HG02970 (cell line): ENCODE measurements at regions not wholly inside any gene's neighbourhood (a gene's known extent, or its start where the extent isn't known, plus 50 kb on each side); places are given as distances from the start of the nearest gene placed in this dataset.
A peak's percentile ranks its signal among the peaks of the same experiment; 100 is the strongest.
"Not testable (repeated sequence)": the region's sequence is repeated elsewhere in the genome, so short reads cannot be mapped to it uniquely, and the experiment has no call there.

Source experiments
- ATAC-seq: cut with Tn5 transposase; IDR thresholded peaks from one replicate; pipeline ENCODE4 v1.9.1; 2021; ENCODE audit warnings: mild to moderate bottlenecking, moderate library complexity, moderate number of reproducible peaks; ENCODE audit not compliant: unreplicated experiment, low FRiP score

- not testable (repeated sequence) for ATAC-seq
Observed at GRCh38 chr16:46388939-46389491, 232.2 kb downstream of the SHCBP1 start.

- not testable (repeated sequence) for ATAC-seq
Observed at GRCh38 chr16:46388354-46388753, 232.8 kb downstream of the SHCBP1 start.

GRCh38 chr16:46387720-46388119 is 233.5 kb downstream of the SHCBP1 start:
- ATAC-seq = not testable (repeated sequence)

- peak; percentile 10 for ATAC-seq
Observed at GRCh38 chr16:46386805-46387620, 234.2 kb downstream of the SHCBP1 start.

- not testable (repeated sequence) for ATAC-seq
Observed at GRCh38 chr16:46386110-46386771, 234.9 kb downstream of the SHCBP1 start.

GRCh38 chr16:46384285-46385061 is 236.7 kb downstream of the SHCBP1 start:
- not testable (repeated sequence) for ATAC-seq

- ATAC-seq = not testable (repeated sequence)
Observed at GRCh38 chr16:46383581-46383980, 237.6 kb downstream of the SHCBP1 start.

GRCh38 chr16:46382791-46383541 is 238.2 kb downstream of the SHCBP1 start:
- ATAC-seq = not testable (repeated sequence)

- not testable (repeated sequence) for ATAC-seq
Observed at GRCh38 chr16:46382079-46382478, 239.1 kb downstream of the SHCBP1 start.

GRCh38 chr16:46381344-46381743 is 239.8 kb downstream of the SHCBP1 start:
- not testable (repeated sequence) for ATAC-seq
